T-helper 17 cell (primary cell): ENCODE measurements at regions not wholly inside any gene's neighbourhood (a gene's known extent, or its start where the extent isn't known, plus 50 kb on each side); places are given as distances from the start of the nearest gene placed in this dataset.
"Not testable (repeated sequence)": the region's sequence is repeated elsewhere in the genome, so short reads cannot be mapped to it uniquely, and the experiment has no call there.

Experiments used
- ATAC-seq: fragments of 150-1000 bp; cut with Tn5 transposase; 2 replicates; pipeline ENCODE4 v1.10.0; 2021; ENCODE audit warnings: mild to moderate bottlenecking, moderate library complexity
- DNase-seq, 3 donors: peaks; one replicate each; pipeline versions ENCODE4 v3.0.0 to v3.0.0-alpha.2; 2020 to 2021
- H3K9me3 ChIP-seq: one replicate; pipeline ENCODE4 v1.7.0; 2013; ENCODE audit warnings: low read length, mild to moderate bottlenecking; ENCODE audit not compliant: control insufficient read depth, poor library complexity, severe bottlenecking
- H3K27ac Mint-ChIP-seq: one replicate; pipeline ENCODE4 v1.8.0; 2022; ENCODE audit warnings: mild to moderate bottlenecking, moderate library complexity, mixed read lengths
- H3K27me3 Mint-ChIP-seq: one replicate; pipeline ENCODE4 v1.8.0; 2022; ENCODE audit warnings: mixed read lengths
- H3K36me3 Mint-ChIP-seq: one replicate; pipeline ENCODE4 v1.8.0; 2022; ENCODE audit warnings: low read depth, mixed read lengths
- H3K4me1 Mint-ChIP-seq: one replicate; pipeline ENCODE4 v1.8.0; 2022; ENCODE audit warnings: mild to moderate bottlenecking, mixed read lengths
- H3K4me3 Mint-ChIP-seq: one replicate; pipeline ENCODE4 v1.8.0; 2022; ENCODE audit warnings: mild to moderate bottlenecking, moderate library complexity, mixed read lengths

DNA sequence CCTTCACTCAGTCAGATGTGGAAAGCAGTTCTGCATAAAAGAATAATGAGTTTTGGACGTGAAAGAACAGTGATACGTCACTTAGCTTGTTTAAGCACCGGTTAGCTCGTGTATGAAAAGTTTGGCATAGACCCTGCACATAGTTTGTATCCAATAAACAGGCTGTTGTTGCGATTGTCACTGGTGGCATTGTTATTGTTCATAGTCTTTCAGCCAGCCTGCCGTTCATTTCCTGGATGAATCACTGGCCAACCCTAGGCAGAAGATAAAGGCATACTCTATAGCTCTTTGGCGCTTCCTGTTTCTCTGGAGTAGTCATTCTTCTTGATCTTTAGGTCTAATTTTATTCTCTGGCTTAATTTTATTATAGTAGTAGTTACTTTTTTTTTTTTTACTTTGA is 57.8 kb upstream of the ANKRD30A start:
- no peak overlapping the region for H3K4me3 Mint-ChIP-seq
- H3K36me3 Mint-ChIP-seq: no peaks in the 10 kb centered on the region
- no peak overlapping the region for H3K27ac Mint-ChIP-seq
- DNase-seq (no peak), ATAC-seq (no peak)
- no peaks in the 10 kb centered on the region for H3K9me3 ChIP-seq
- no peaks in the 10 kb centered on the region for H3K4me1 Mint-ChIP-seq
- no peaks in the 10 kb centered on the region for H3K27me3 Mint-ChIP-seq

DNA sequence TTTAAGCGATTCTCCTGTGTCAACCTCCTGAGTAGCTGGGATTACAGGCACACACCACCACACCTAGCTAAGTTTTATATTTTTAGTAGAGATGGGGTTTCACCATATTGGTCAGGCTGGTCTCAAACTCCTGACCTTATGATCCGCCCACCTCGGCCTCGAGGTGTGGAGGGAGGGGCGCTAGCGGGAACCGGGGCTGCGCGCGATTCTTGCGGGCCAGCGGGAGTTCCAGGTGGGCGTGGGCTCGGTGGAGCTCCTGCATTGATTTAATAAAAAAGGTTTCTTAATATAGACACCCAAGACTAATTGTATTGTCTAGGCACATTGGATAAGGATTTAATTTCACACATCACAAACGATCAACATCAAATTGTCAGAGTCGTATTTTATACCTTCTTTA is 63.1 kb upstream of the ANKRD30A start:
- not testable (repeated sequence) for H3K4me1 Mint-ChIP-seq, H3K36me3 Mint-ChIP-seq, H3K4me3 Mint-ChIP-seq, H3K27me3 Mint-ChIP-seq, H3K9me3 ChIP-seq, H3K27ac Mint-ChIP-seq, DNase-seq, ATAC-seq

DNA sequence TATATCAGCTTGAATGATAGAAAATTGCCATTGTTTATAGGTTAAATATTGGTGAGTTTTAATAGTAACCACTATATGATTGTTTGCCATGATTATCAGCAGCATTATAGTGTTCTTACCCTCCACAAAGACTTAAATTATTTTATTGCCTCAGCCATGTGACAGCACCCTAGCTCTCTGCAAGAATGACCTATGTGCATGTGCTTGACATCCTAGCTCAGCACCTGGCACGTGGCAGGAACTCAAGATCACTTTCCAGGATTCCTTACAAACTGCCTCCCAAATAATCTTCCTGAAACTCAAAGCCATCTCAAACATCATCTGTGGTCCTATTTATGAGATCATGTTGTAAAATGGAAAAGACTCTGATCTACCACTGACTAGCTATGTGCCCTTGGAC is 68.1 kb upstream of the ANKRD30A start:
- Mint-ChIP-seq H3K27me3 (no peaks in the 10 kb centered on the region), H3K27ac (no peak overlapping the region), H3K36me3 (no peaks in the 10 kb centered on the region), H3K4me3 (no peak overlapping the region), H3K4me1 (no peaks in the 10 kb centered on the region)
- DNase-seq (no peak), ATAC-seq (no peak)
- H3K9me3 ChIP-seq: no peaks in the 10 kb centered on the region

DNA sequence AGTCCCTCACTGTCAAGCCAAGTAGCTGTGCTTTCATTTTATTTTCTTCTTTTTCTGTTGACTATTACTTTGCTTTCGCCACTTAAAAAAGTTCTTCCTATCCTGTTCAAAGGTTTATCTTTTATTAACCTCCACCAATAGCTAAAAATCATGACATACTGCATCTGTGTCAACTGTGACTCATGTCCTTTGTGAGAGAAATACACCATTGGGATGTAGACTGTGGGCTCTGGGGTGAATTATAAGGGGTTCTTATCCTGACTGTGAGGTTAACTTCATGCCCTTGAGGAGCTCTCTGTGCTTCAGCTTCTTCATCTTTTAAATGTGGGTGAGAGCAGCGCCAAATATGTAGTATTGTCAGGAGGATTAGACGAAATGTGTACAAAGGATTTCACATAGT is 71.9 kb upstream of the ANKRD30A start:
- Mint-ChIP-seq H3K27me3 (no peaks in the 10 kb centered on the region), H3K27ac (no peak overlapping the region), H3K4me3 (no peak overlapping the region), H3K36me3 (no peaks in the 10 kb centered on the region), H3K4me1 (no peaks in the 10 kb centered on the region)
- ATAC-seq (no peak), DNase-seq (no peak)
- no peaks in the 10 kb centered on the region for H3K9me3 ChIP-seq

DNA sequence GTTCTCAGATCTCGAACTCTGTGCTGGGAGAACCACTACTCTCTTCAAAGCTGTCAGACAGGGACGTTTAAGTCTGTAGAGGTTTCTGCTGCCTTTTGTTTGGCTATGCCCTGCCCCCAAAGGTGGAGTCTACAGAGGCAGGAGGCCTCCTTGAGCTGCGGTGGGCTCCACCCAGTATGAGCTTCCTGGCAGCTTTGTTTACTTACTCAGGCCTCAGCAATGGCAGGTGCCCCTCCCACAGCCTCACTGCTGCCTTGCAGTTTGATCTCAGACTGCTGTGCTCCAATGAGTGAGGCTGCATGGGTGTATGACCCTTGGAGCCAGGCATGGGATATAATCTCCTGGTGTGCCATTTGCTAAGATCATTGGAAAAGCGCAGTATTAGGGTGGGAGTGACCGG is 75.4 kb upstream of the ANKRD30A start:
- H3K27ac Mint-ChIP-seq, DNase-seq, H3K9me3 ChIP-seq, H3K36me3 Mint-ChIP-seq, H3K4me1 Mint-ChIP-seq, ATAC-seq, H3K27me3 Mint-ChIP-seq, H3K4me3 Mint-ChIP-seq: not testable (repeated sequence)

DNA sequence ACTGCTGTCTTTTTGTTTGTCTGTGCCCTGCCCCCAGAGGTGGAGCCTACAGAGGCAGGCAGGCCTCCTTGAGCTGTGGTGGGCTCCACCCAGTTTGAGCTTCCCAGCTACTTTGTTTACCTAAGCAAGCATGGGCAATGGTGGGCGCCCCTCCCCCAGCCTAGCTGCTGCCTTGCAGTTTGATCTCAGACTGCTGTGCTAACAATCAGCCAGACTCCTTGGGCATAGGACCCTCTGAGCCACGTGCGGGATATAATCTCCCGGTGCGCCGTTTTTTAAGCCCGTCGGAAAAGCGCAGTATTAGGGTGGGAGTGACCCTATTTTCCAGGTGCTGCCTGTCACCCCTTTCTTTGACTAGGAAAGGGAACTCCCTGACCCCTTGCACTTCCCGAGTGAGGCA is 81.1 kb upstream of the ANKRD30A start:
- not testable (repeated sequence) for H3K36me3 Mint-ChIP-seq, H3K4me1 Mint-ChIP-seq, H3K27me3 Mint-ChIP-seq, H3K9me3 ChIP-seq, DNase-seq, ATAC-seq, H3K27ac Mint-ChIP-seq, H3K4me3 Mint-ChIP-seq

DNA sequence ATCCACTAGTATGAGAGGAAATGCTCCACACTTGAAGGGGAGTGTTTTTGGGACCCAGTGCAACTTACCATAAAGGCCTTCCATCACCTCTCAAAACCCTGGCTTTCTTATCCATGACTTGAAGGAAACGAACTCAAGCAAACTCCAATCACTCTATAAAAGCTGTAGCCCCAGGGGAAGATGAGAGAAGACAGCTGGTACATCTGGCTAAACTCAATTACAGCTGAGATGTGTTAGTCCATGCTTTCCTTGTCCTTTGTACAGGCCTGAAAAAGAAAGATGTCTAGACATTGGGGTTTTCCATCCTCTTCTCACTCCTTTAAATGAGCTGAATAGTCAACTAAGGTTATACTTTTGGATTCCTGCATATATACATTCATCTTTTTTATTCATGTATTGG is 89.5 kb upstream of the ANKRD30A start:
- H3K4me3 Mint-ChIP-seq: no peak overlapping the region
- H3K36me3 Mint-ChIP-seq: no peaks in the 10 kb centered on the region
- H3K27ac Mint-ChIP-seq: no peak overlapping the region
- H3K4me1 Mint-ChIP-seq: no peaks in the 10 kb centered on the region
- no peaks in the 10 kb centered on the region for H3K27me3 Mint-ChIP-seq
- H3K9me3 ChIP-seq: no peaks in the 10 kb centered on the region
- no peak for ATAC-seq
- no peak for DNase-seq

DNA sequence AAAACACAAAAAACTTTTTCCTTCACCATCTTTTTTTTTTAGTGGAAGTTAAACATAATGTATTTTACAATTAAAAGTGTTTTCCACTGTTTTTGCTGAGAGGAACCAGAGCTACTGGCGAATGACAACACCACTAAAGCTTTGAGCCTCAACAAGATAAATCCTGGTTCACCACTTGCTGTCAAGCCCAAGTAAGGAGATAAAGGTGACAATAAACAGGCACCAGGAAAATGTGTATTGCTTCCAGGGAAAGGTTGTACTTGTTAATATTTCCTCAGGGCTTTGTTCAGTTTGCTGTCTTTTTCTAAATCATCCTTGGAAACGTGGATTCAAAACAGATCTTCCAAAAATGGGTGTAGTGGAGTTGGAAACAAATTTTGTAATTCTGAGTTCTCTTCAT is 109.9 kb upstream of the ANKRD30A start:
- no peak overlapping the region for H3K27ac Mint-ChIP-seq
- H3K27me3 Mint-ChIP-seq: no peaks in the 10 kb centered on the region
- no peaks in the 10 kb centered on the region for H3K4me1 Mint-ChIP-seq
- H3K4me3 Mint-ChIP-seq: no peak overlapping the region
- no peaks in the 10 kb centered on the region for H3K36me3 Mint-ChIP-seq
- peaks cover 4% of the 10 kb centered on the region for H3K9me3 ChIP-seq
- DNase-seq (no peak), ATAC-seq (no peak)

DNA sequence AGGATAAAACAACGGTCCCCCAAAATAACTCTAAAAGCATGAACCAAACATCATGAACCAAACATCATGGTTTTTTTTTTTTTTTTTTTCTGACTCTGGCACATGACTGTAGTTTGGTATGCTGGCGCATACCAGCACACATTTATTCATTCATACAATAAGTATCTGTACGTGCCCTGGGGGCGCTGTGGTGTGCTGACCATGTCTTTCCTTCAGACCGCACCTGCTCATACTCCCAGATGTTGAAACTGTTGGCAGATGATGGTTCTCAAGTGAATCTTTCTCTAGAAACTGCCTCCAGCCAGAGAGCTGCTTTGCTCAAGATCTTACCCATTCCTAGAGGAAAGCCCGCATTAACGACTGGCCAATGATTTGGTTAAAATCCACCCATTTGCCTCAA is 114.7 kb upstream of the ANKRD30A start:
- ATAC-seq (no peak), DNase-seq (no peak)
- Mint-ChIP-seq H3K27ac (no peak overlapping the region), H3K36me3 (no peaks in the 10 kb centered on the region), H3K4me1 (no peaks in the 10 kb centered on the region), H3K4me3 (no peak overlapping the region), H3K27me3 (no peaks in the 10 kb centered on the region)
- peaks cover 4% of the 10 kb centered on the region for H3K9me3 ChIP-seq

DNA sequence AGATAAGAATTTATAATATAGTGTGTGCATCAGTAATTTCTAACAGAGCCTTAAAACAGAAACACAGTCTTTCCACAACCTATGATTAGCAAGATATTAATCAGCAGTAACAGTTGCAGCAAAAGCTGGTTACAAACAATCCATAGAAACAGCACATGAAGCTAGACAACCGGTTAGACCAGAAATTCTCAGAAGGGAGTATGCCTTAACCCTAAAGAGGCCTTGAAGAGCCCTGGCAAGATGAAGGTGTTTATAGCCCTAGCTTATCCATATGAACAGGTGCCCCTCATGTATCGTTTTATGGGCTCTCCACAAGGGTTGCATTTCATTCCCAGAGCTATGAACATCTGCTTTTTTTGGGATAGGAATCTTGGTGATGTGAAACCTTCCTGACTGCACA is 117.1 kb upstream of the ANKRD30A start:
- not testable (repeated sequence) for H3K9me3 ChIP-seq

DNA sequence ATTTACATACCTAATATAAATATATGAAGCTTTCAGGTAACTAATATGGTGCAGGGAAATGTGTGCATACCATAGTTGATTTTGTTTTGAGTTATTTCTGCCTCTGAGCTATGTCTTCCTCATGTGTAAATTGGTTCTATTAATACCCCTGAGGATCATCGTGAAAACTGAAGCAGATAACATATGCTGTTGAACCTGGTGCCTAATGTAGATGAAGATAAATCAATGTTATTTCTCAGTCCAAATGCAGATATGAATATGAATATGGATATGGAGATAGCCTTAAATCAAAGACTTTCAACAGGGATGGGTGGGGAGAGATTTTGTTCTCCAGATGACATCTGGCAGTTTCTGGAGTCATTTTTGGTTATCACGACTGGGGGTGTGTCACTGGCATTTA is 122.3 kb upstream of the ANKRD30A start:
- DNase-seq (no peak), ATAC-seq (no peak)
- H3K36me3 Mint-ChIP-seq: no peaks in the 10 kb centered on the region
- no peak overlapping the region for H3K4me3 Mint-ChIP-seq
- H3K27ac Mint-ChIP-seq: no peak overlapping the region
- no peaks in the 10 kb centered on the region for H3K4me1 Mint-ChIP-seq
- no peaks in the 10 kb centered on the region for H3K9me3 ChIP-seq
- no peaks in the 10 kb centered on the region for H3K27me3 Mint-ChIP-seq

More for the DNA sequence above, 117.1 kb upstream of the ANKRD30A start:
- H3K36me3 Mint-ChIP-seq, ATAC-seq, H3K27ac Mint-ChIP-seq, H3K4me1 Mint-ChIP-seq, DNase-seq, H3K27me3 Mint-ChIP-seq, H3K4me3 Mint-ChIP-seq: not testable (repeated sequence)

DNA sequence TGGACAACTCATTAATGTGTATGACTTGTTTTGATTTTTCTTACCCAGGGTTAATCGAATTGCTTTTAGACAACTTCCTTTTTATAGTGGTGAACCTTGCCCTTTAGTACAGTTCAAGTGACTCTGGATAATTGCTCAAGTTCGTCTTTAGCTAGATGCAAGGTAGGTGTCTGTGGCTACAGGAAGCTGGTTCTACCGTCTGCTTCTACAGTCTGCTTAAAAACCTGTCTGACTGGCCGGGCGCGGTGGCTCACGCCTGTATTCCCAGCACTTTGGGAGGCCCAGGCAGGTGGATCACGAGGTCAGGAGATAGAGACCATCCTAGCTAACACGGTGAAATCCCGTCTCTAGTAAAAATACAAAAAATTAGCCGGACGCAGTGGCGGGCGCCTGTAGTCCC is 129.6 kb upstream of the ANKRD30A start:
- H3K27ac Mint-ChIP-seq, ATAC-seq, H3K4me1 Mint-ChIP-seq, H3K9me3 ChIP-seq, H3K4me3 Mint-ChIP-seq, H3K36me3 Mint-ChIP-seq, DNase-seq, H3K27me3 Mint-ChIP-seq: not testable (repeated sequence)

DNA sequence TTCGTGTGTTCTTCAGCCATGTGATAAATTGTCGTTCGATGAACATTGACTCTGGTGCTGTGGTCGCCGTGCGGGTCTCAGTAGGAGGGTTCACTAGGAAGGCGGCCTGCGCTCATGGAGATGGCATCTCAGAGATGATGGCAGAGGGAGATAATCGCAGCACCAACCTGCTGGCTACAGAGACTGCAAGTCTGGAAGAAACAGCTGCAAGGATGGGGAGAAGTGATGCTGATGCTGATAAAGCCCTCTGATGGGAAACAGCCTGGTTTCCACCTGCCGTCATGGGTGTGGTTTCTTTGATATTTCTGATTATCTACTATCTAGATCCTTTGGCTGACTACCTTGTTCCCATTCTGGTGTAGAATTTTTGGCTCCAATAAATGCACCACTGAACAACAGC is 130.5 kb upstream of the ANKRD30A start:
- H3K36me3 Mint-ChIP-seq: no peaks in the 10 kb centered on the region
- H3K4me3 Mint-ChIP-seq: no peak overlapping the region
- ATAC-seq (no peak), DNase-seq (no peak)
- H3K27me3 Mint-ChIP-seq: no peaks in the 10 kb centered on the region
- no peaks in the 10 kb centered on the region for H3K9me3 ChIP-seq
- no peak overlapping the region for H3K27ac Mint-ChIP-seq
- H3K4me1 Mint-ChIP-seq: no peaks in the 10 kb centered on the region

DNA sequence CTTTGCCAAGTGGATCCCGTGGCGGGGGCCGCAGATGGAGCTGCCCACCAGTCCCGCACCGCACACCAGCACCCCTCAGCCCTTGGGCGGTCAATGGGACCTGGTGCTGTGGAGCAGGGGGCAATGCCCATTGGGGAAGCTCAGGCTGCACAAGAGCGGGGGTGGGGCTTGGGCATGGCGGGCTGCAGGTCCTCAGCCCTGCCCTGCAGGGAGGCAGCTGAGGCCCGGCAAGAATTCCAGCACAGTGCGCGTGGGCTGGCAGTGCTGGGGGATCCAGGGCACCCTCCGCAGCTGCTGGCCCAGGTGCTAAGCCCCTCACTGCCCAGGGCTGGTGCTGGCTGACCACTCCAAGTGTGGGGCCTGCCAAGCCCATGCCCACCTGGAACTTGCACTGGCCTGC is 136.2 kb upstream of the ANKRD30A start:
- Mint-ChIP-seq H3K4me3 (no peak overlapping the region), H3K27me3 (no peaks in the 10 kb centered on the region), H3K27ac (no peak overlapping the region), H3K4me1 (no peaks in the 10 kb centered on the region), H3K36me3 (no peaks in the 10 kb centered on the region)
- DNase-seq: no peak
- H3K9me3 ChIP-seq: no peaks in the 10 kb centered on the region
- ATAC-seq: no peak

DNA sequence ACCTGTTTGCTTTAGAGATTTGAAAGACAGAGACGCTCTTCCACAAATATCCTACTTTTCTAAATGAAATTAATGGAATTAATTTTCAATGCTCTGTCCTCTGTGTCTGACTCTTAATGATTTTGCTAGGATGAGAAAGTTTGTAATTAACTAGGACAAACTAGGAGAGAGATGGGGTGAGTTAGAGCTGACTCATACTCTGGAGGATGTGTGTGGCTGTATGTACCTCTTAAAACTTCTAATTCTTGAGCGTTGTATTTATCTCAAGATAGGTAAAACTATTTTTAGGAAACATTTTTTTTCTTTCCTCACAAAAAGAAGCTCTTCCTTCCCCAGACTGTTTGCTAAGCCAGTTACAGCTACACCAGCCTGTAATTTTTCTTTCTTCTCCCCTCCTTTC is 178.8 kb upstream of the ANKRD30A start:
- Mint-ChIP-seq H3K4me1 (no peaks in the 10 kb centered on the region), H3K27me3 (no peaks in the 10 kb centered on the region), H3K4me3 (no peak overlapping the region), H3K36me3 (no peaks in the 10 kb centered on the region), H3K27ac (no peak overlapping the region)
- DNase-seq (no peak), ATAC-seq (no peak)
- no peaks in the 10 kb centered on the region for H3K9me3 ChIP-seq
